ENCODE measurements at regions not wholly inside any gene's neighbourhood (a gene's known extent, or its start where the extent isn't known, plus 50 kb on each side); places are given as distances from the start of the nearest gene placed in this dataset.

GRCh38 chr10:117790621-117791020 lies 248.1 kb downstream of the EMX2 start:
- TF ChIP-seq CTCF (conservative IDR thresholded peaks at IDR 0.05; ENCODE audit: low read depth, low read length) (no peak), EZH2 (IDR thresholded peaks at IDR 0.05; ENCODE audit: borderline replicate concordance, low read depth, low read length, poor library complexity, severe bottlenecking) (no peak)

All from A673 (cell line).